Occipital lobe (tissue), 1 donor: ENCODE measurements at regions not wholly inside any gene's neighbourhood (a gene's known extent, or its start where the extent isn't known, plus 50 kb on each side); places are given as distances from the start of the nearest gene placed in this dataset. TPM values are rescaled to one million over a fixed set of nuclear protein-coding genes. Genes with fewer than 3 reads are reported as not detected.

Experiments
- small RNA-seq: library from RNA; depleted of rRNA; stranded (forward); fragments of <200 nt; gene quantifications from one replicate; pipeline ENCODE3, GENCODE V24; 2014

Small RNA genes in the stretch of these regions (small RNA-seq; reads per million reads assigned to genes)
- not detected for gene HMGN2P47
